ENCODE measurements at regions not wholly inside any gene's neighbourhood (a gene's known extent, or its start where the extent isn't known, plus 50 kb on each side); places are given as distances from the start of the nearest gene placed in this dataset.

GRCh38 chr4:13950491-13950890, 323.0 kb upstream of the BOD1L1 start:
- no peak for TF ChIP-seq CTCF (optimal IDR thresholded peaks at IDR 0.05 in 1 of 3, IDR thresholded peaks at IDR 0.05 in 1 of 3, conservative IDR thresholded peaks at IDR 0.05 in 1 of 3; ENCODE audit: extremely low read depth in 1 of 3, insufficient read depth in 2 of 3, low read length in 3 of 3)
- TF ChIP-seq EZH2 (IDR thresholded peaks at IDR 0.05; ENCODE audit: low read length): no peak
